ENCODE measurements at regions not wholly inside any gene's neighbourhood (a gene's known extent, or its start where the extent isn't known, plus 50 kb on each side); places are given as distances from the start of the nearest gene placed in this dataset.

DNA sequence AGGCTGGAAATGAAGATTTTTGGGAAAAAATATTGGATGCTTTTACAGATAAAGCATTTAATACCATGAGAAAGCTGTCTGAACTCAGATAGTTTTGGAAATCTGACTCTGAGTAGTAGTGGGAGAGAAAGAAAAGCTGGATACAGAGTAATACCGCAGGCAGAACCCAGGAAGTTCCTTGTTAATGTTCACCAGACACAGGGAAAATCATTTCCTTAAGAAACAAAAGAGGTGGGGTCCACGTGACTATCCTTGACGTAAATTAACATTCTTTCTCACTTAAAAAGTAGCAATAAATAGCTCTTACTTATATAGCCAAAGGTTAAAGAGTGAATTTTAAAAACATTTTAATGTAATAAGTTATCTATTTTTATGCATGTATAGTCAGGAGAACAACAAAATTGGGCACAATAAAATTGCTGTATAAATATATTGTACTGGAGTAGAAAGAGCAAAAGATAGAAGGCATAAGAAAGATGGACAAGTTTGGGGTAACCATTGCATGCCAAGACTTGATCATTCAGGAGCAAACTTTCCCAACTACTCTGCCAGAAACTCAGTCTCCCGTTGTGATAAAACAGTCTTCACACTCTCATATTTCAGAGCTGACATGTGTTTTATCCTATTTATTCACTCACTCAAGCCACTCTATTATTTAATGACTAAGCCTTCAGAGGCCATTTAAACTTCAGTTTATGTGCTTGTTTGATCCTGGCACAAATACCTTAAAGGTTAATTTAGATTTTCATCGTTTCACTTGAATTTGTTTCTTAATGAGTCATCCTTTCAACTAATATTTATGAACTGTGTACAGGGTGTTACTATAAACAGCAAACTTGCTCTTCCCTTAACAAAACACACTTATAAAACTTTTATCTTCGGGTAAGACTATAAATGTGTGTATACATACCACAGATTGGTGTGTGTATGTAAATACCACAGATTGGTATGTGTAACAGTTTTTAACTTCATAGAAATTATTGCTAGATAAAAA, 143.1 kb downstream of the GNAI1 start (continued):
- TF ChIP-seq ZNF175 (tag by site-specific recombination; IDR thresholded peaks at IDR 0.05) (no peak), ZNF747 (tag by site-specific recombination; IDR thresholded peaks at IDR 0.05) (no peak), GFI1B (tag by site-specific recombination; IDR thresholded peaks at IDR 0.05) (0 out of 2 replicates have a peak, but pooled peaks have one; percentile 29), TCF7L2 (IDR thresholded peaks at IDR 0.05; ENCODE audit: borderline replicate concordance, low read depth, low read length) (peak; percentile 80; the same call in 1 of the 2 replicates), ZEB2 (tag by site-specific recombination; IDR thresholded peaks at IDR 0.05) (peak; percentile 64; the same call in 1 of the 2 replicates), ZNF660 (tag by site-specific recombination; IDR thresholded peaks at IDR 0.05) (no peak), ZBTB1 (tag by site-specific recombination; IDR thresholded peaks at IDR 0.05) (no peak), WT1 (tag by site-specific recombination; IDR thresholded peaks at IDR 0.05) (no peak), ZNF76 (tag by site-specific recombination; IDR thresholded peaks at IDR 0.05; ENCODE audit: borderline replicate concordance, low read depth) (no peak), TRIM28 (IDR thresholded peaks at IDR 0.05; ENCODE audit: borderline replicate concordance, low read length) (no peak), ZNF501 (tag by site-specific recombination; IDR thresholded peaks at IDR 0.05) (no peak), ZBTB8A (tag by site-specific recombination; IDR thresholded peaks at IDR 0.05) (peak; percentile 31; the same call in 1 of the 2 replicates), ZNF174 (tag by site-specific recombination; IDR thresholded peaks at IDR 0.05) (no peak), ZNF114 (tag by site-specific recombination; IDR thresholded peaks at IDR 0.05) (no peak), FEZF1 (tag by site-specific recombination; IDR thresholded peaks at IDR 0.05) (peak; percentile 91), ZNF335 (tag by site-specific recombination; conservative IDR thresholded peaks at IDR 0.05) (no peak; the same call in 1 of the 2 replicates), ZNF473 (tag by site-specific recombination; IDR thresholded peaks at IDR 0.05) (no peak), ZNF514 (tag by site-specific recombination; IDR thresholded peaks at IDR 0.05) (no peak)
- TF ChIP-seq, protein P1, sequence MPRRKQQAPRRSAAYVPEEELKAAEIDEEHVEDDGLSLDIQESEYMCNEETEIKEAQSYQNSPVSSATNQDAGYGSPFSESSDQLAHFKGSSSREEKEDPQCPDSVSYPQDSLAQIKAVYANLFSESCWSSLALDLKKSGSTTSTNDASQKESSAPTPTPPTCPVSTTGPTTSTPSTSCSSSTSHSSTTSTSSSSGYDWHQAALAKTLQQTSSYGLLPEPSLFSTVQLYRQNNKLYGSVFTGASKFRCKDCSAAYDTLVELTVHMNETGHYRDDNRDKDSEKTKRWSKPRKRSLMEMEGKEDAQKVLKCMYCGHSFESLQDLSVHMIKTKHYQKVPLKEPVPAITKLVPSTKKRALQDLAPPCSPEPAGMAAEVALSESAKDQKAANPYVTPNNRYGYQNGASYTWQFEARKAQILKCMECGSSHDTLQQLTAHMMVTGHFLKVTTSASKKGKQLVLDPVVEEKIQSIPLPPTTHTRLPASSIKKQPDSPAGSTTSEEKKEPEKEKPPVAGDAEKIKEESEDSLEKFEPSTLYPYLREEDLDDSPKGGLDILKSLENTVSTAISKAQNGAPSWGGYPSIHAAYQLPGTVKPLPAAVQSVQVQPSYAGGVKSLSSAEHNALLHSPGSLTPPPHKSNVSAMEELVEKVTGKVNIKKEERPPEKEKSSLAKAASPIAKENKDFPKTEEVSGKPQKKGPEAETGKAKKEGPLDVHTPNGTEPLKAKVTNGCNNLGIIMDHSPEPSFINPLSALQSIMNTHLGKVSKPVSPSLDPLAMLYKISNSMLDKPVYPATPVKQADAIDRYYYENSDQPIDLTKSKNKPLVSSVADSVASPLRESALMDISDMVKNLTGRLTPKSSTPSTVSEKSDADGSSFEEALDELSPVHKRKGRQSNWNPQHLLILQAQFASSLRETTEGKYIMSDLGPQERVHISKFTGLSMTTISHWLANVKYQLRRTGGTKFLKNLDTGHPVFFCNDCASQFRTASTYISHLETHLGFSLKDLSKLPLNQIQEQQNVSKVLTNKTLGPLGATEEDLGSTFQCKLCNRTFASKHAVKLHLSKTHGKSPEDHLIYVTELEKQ (tag by site-specific recombination; IDR thresholded peaks at IDR 0.05; ENCODE audit: borderline replicate concordance): peak; percentile 47; the same call in 1 of the 2 replicates
- TF ChIP-seq, protein P2, sequence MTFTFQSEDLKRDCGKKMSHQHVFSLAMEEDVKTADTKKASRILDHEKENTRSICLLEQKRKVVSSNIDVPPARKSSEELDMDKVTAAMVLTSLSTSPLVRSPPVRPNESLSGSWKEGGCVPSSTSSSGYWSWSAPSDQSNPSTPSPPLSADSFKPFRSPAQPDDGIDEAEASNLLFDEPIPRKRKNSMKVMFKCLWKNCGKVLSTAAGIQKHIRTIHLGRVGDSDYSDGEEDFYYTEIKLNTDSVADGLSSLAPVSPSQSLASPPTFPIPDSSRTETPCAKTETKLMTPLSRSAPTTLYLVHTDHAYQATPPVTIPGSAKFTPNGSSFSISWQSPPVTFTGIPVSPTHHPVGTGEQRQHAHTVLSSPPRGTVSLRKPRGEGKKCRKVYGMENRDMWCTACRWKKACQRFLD (tag by site-specific recombination; IDR thresholded peaks at IDR 0.05): no peak
- TF ChIP-seq, protein P3, sequence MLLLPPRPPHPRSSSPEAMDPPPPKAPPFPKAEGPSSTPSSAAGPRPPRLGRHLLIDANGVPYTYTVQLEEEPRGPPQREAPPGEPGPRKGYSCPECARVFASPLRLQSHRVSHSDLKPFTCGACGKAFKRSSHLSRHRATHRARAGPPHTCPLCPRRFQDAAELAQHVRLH (tag by site-specific recombination; IDR thresholded peaks at IDR 0.05): peak; percentile 60; the same call in 1 of the 2 replicates
- TF ChIP-seq, protein P4, sequence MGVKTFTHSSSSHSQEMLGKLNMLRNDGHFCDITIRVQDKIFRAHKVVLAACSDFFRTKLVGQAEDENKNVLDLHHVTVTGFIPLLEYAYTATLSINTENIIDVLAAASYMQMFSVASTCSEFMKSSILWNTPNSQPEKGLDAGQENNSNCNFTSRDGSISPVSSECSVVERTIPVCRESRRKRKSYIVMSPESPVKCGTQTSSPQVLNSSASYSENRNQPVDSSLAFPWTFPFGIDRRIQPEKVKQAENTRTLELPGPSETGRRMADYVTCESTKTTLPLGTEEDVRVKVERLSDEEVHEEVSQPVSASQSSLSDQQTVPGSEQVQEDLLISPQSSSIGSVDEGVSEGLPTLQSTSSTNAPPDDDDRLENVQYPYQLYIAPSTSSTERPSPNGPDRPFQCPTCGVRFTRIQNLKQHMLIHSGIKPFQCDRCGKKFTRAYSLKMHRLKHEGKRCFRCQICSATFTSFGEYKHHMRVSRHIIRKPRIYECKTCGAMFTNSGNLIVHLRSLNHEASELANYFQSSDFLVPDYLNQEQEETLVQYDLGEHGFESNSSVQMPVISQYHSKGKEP (tag by site-specific recombination; IDR thresholded peaks at IDR 0.05): no peak; the same call in 1 of the 2 replicates
- TF ChIP-seq, protein P5, sequence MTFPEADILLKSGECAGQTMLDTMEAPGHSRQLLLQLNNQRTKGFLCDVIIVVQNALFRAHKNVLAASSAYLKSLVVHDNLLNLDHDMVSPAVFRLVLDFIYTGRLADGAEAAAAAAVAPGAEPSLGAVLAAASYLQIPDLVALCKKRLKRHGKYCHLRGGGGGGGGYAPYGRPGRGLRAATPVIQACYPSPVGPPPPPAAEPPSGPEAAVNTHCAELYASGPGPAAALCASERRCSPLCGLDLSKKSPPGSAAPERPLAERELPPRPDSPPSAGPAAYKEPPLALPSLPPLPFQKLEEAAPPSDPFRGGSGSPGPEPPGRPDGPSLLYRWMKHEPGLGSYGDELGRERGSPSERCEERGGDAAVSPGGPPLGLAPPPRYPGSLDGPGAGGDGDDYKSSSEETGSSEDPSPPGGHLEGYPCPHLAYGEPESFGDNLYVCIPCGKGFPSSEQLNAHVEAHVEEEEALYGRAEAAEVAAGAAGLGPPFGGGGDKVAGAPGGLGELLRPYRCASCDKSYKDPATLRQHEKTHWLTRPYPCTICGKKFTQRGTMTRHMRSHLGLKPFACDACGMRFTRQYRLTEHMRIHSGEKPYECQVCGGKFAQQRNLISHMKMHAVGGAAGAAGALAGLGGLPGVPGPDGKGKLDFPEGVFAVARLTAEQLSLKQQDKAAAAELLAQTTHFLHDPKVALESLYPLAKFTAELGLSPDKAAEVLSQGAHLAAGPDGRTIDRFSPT (tag by site-specific recombination; IDR thresholded peaks at IDR 0.05): peak; percentile 59; the same call in 1 of the 2 replicates
- TF ChIP-seq, protein P6, sequence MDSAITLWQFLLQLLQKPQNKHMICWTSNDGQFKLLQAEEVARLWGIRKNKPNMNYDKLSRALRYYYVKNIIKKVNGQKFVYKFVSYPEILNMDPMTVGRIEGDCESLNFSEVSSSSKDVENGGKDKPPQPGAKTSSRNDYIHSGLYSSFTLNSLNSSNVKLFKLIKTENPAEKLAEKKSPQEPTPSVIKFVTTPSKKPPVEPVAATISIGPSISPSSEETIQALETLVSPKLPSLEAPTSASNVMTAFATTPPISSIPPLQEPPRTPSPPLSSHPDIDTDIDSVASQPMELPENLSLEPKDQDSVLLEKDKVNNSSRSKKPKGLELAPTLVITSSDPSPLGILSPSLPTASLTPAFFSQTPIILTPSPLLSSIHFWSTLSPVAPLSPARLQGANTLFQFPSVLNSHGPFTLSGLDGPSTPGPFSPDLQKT (IDR thresholded peaks at IDR 0.05; ENCODE audit: borderline replicate concordance, low read depth, low read length): no peak
- TF ChIP-seq, protein P7, sequence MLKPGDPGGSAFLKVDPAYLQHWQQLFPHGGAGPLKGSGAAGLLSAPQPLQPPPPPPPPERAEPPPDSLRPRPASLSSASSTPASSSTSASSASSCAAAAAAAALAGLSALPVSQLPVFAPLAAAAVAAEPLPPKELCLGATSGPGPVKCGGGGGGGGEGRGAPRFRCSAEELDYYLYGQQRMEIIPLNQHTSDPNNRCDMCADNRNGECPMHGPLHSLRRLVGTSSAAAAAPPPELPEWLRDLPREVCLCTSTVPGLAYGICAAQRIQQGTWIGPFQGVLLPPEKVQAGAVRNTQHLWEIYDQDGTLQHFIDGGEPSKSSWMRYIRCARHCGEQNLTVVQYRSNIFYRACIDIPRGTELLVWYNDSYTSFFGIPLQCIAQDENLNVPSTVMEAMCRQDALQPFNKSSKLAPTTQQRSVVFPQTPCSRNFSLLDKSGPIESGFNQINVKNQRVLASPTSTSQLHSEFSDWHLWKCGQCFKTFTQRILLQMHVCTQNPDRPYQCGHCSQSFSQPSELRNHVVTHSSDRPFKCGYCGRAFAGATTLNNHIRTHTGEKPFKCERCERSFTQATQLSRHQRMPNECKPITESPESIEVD (tag by site-specific recombination; IDR thresholded peaks at IDR 0.05): peak; percentile 97

Measured in HEK293 (cell line).